ENCODE measurements at regions not wholly inside any gene's neighbourhood (a gene's known extent, or its start where the extent isn't known, plus 50 kb on each side); places are given as distances from the start of the nearest gene placed in this dataset.

GRCh38 chr16:50960517-50961202 is 190.4 kb downstream of the SALL1 start:
- intact Hi-C loops (cut with DNase I), result no loop called here
- H3K4me3 ChIP-seq, result no peak overlapping the region
- ATAC-seq, result no peak
- H3K9me3 ChIP-seq, result no peaks in the 10 kb centered on the region
- no peak overlapping the region for H3K27ac ChIP-seq
- DNase-seq, result no peak
- no peak for TF ChIP-seq CTCF (IDR thresholded peaks at IDR 0.05)
- no peaks in the 10 kb centered on the region for H3K36me3 ChIP-seq
- H3K4me1 ChIP-seq, result no peaks in the 10 kb centered on the region
- H3K27me3 ChIP-seq, result no peaks in the 10 kb centered on the region

GRCh38 chr16:50957056-50957455 is 194.0 kb downstream of the SALL1 start:
- Histone ChIP-seq H3K36me3 (no peaks in the 10 kb centered on the region), H3K27ac (no peak overlapping the region), H3K4me1 (no peaks in the 10 kb centered on the region), H3K9me3 (no peaks in the 10 kb centered on the region), H3K27me3 (no peaks in the 10 kb centered on the region), H3K4me3 (no peak overlapping the region)
- intact Hi-C loops (cut with DNase I), result no loop called here
- ATAC-seq, result no peak
- no peak for DNase-seq
- TF ChIP-seq CTCF (IDR thresholded peaks at IDR 0.05), result no peak

- Histone ChIP-seq H3K27ac (no peak overlapping the region), H3K4me3 (no peak overlapping the region), H3K27me3 (no peaks in the 10 kb centered on the region), H3K9me3 (no peaks in the 10 kb centered on the region), H3K36me3 (no peaks in the 10 kb centered on the region), H3K4me1 (no peaks in the 10 kb centered on the region)
- TF ChIP-seq CTCF (IDR thresholded peaks at IDR 0.05), result no peak
- DNase-seq (no peak), ATAC-seq (no peak)
- intact Hi-C loops (cut with DNase I), result no loop called here
Observed at GRCh38 chr16:50956637-50957036, 194.4 kb downstream of the SALL1 start.

GRCh38 chr16:50955311-50955710 is 195.8 kb downstream of the SALL1 start:
- intact Hi-C loops (cut with DNase I), result no loop called here
- H3K4me1 ChIP-seq, result no peaks in the 10 kb centered on the region
- no peak for TF ChIP-seq CTCF (IDR thresholded peaks at IDR 0.05)
- ATAC-seq (no peak), DNase-seq (no peak)
- H3K27me3 ChIP-seq, result no peaks in the 10 kb centered on the region
- no peaks in the 10 kb centered on the region for H3K9me3 ChIP-seq
- H3K27ac ChIP-seq, result no peak overlapping the region
- no peaks in the 10 kb centered on the region for H3K36me3 ChIP-seq
- no peak overlapping the region for H3K4me3 ChIP-seq

GRCh38 chr16:50954469-50954868 is 196.6 kb downstream of the SALL1 start:
- no peak for TF ChIP-seq CTCF (IDR thresholded peaks at IDR 0.05)
- Histone ChIP-seq H3K9me3 (no peaks in the 10 kb centered on the region), H3K27ac (no peak overlapping the region), H3K4me1 (no peaks in the 10 kb centered on the region), H3K4me3 (no peak overlapping the region), H3K27me3 (no peaks in the 10 kb centered on the region), H3K36me3 (no peaks in the 10 kb centered on the region)
- intact Hi-C loops (cut with DNase I), result no loop called here
- DNase-seq, result no peak
- no peak for ATAC-seq

- H3K27me3 ChIP-seq, result no peaks in the 10 kb centered on the region
- H3K36me3 ChIP-seq, result no peaks in the 10 kb centered on the region
- no peak for TF ChIP-seq CTCF (IDR thresholded peaks at IDR 0.05)
- H3K9me3 ChIP-seq, result no peaks in the 10 kb centered on the region
- H3K27ac ChIP-seq, result no peak overlapping the region
- H3K4me1 ChIP-seq, result no peaks in the 10 kb centered on the region
- no peak for DNase-seq
- intact Hi-C loops (cut with DNase I), result no loop called here
- ATAC-seq, result no peak
- no peak overlapping the region for H3K4me3 ChIP-seq
Observed at GRCh38 chr16:50953290-50953689, 197.8 kb downstream of the SALL1 start.
